ENCODE measurements at regions not wholly inside any gene's neighbourhood (a gene's known extent, or its start where the extent isn't known, plus 50 kb on each side); places are given as distances from the start of the nearest gene placed in this dataset.

GRCh38 chr2:81483254-81483653 lies 1178.7 kb upstream of the LRRTM1 start (continued):
- TF ChIP-seq ZNF778 (CRISPR knock-in tag; IDR thresholded peaks at IDR 0.05): no peak
- no peak for TF ChIP-seq ZNF830 (CRISPR knock-in tag; IDR thresholded peaks at IDR 0.05)
- no peak for TF ChIP-seq KDM5B (IDR thresholded peaks at IDR 0.05; ENCODE audit: insufficient replicate concordance, low read depth, low read length)
- peak; percentile 45; the same call in 1 of the 2 replicates for TF ChIP-seq RBFOX2 (IDR thresholded peaks at IDR 0.05; ENCODE audit: low read depth, low read length)
- peak; percentile 42; the same call in 1 of the 2 replicates for TF ChIP-seq CHD2 (IDR thresholded peaks at IDR 0.05; ENCODE audit: low read depth, low read length)
- TF ChIP-seq CCAR2 (IDR thresholded peaks at IDR 0.05; ENCODE audit: low read depth, low read length): no peak
- TF ChIP-seq USF2 (CRISPR knock-in tag; IDR thresholded peaks at IDR 0.05): no peak
- TF ChIP-seq MAZ (CRISPR knock-in tag; conservative IDR thresholded peaks at IDR 0.05 in 1 of 2, IDR thresholded peaks at IDR 0.05 in 1 of 2): no peak
- no peak for TF ChIP-seq SOX6 (IDR thresholded peaks at IDR 0.05)
- no peak for TF ChIP-seq HBP1 (CRISPR knock-in tag; IDR thresholded peaks at IDR 0.05)
- no peak for TF ChIP-seq PHF20 (IDR thresholded peaks at IDR 0.05; ENCODE audit: partially characterized antibody)
- no peak for TF ChIP-seq SETDB1 (IDR thresholded peaks at IDR 0.05; ENCODE audit: low read length)
- no peak for TF ChIP-seq ZNF609 (CRISPR knock-in tag; IDR thresholded peaks at IDR 0.05; ENCODE audit: borderline replicate concordance)
- TF ChIP-seq TGIF2 (CRISPR knock-in tag; IDR thresholded peaks at IDR 0.05): no peak
- no peak for TF ChIP-seq ZNF76 (CRISPR knock-in tag; IDR thresholded peaks at IDR 0.05; ENCODE audit: borderline replicate concordance)
- TF ChIP-seq NFE2L1 (tag; IDR thresholded peaks at IDR 0.05; ENCODE audit: borderline replicate concordance, low read depth): no peak
- no peak for TF ChIP-seq MCM5 (IDR thresholded peaks at IDR 0.05; ENCODE audit: low read depth)
- TF ChIP-seq ZNF766 (CRISPR knock-in tag; conservative IDR thresholded peaks at IDR 0.05): peak; percentile 90
- peak; percentile 73; the same call in 1 of the 2 replicates for TF ChIP-seq ZNF75A (CRISPR knock-in tag; IDR thresholded peaks at IDR 0.05)
- TF ChIP-seq ZNF41 (CRISPR knock-in tag; conservative IDR thresholded peaks at IDR 0.05): no peak
- TF ChIP-seq E2F4 (CRISPR knock-in tag; IDR thresholded peaks at IDR 0.05; ENCODE audit: low read depth): no peak
- TF ChIP-seq DIDO1 (tag; IDR thresholded peaks at IDR 0.05; ENCODE audit: low read depth): no peak
- TF ChIP-seq DNMT1 (IDR thresholded peaks at IDR 0.05): no peak
